ENCODE measurements at regions not wholly inside any gene's neighbourhood (a gene's known extent, or its start where the extent isn't known, plus 50 kb on each side); places are given as distances from the start of the nearest gene placed in this dataset.
A peak's percentile ranks its signal among the peaks of the same experiment; 100 is the strongest.

DNA sequence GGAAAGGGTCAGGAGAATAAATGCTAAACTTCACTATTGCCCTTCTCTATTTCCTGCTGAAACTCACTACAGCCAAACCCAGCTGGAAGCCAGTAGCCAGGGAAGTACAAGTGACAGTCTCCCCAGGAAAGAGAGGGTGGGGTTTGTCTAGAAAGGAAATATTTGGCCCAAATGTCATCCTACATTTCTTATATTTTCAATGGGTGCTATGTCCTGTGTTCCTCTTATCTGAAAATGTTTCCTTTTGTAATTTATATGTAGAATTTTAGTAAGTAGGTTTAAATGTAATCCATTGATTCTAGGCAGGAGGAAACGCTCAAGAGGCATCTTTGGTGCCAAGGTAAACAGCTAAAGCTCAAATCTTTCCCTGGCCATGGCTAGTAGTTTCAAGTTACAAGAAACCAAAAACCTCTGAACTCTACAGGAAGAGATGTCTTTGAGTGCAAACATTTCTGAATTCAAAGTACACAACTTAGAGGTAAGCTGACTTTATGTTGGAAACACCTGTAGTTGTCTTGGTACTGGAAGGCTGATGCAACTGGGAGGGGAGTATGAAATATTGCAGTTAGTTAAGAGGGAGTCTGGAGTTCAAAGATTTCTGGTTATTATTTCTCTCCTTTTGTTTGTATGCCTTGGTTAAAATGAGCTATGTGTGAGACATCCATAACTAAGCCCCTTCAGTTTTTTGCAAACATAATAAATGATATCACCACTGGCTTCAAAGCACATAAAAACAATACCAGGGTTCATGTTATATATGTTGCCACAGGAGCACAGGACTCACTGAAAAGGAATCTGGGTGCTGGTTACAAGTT, 356.1 kb upstream of the ZC3H15 start:
- Histone ChIP-seq H3K9me3 (no peaks in the 10 kb centered on the region), H3K36me3 (replicated peaks in 1 of 2; ENCODE audit: insufficient read depth in 1 of 2, low read depth in 2 of 2) (no peaks in the 10 kb centered on the region), H3K4me3 (no peak overlapping the region), H3K27me3 (no peaks in the 10 kb centered on the region), H3K4me1 (peaks cover 19% of the 10 kb centered on the region), H3K27ac (no peak overlapping the region)
- DNase-seq (peak in 2 of 4 donors; percentile 8 to 10), ATAC-seq (peak; percentile 74)
- intact Hi-C loops (cut with DNase I): no loop called here
- no peak for TF ChIP-seq POLR2A (IDR thresholded peaks at IDR 0.05)
- TF ChIP-seq, protein P1, sequence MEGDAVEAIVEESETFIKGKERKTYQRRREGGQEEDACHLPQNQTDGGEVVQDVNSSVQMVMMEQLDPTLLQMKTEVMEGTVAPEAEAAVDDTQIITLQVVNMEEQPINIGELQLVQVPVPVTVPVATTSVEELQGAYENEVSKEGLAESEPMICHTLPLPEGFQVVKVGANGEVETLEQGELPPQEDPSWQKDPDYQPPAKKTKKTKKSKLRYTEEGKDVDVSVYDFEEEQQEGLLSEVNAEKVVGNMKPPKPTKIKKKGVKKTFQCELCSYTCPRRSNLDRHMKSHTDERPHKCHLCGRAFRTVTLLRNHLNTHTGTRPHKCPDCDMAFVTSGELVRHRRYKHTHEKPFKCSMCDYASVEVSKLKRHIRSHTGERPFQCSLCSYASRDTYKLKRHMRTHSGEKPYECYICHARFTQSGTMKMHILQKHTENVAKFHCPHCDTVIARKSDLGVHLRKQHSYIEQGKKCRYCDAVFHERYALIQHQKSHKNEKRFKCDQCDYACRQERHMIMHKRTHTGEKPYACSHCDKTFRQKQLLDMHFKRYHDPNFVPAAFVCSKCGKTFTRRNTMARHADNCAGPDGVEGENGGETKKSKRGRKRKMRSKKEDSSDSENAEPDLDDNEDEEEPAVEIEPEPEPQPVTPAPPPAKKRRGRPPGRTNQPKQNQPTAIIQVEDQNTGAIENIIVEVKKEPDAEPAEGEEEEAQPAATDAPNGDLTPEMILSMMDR (IDR thresholded peaks at IDR 0.05): no peak
- WGBS, 2 donors: 5 to 17% methylated on average over 1 of the region's 1 CpG

DNA sequence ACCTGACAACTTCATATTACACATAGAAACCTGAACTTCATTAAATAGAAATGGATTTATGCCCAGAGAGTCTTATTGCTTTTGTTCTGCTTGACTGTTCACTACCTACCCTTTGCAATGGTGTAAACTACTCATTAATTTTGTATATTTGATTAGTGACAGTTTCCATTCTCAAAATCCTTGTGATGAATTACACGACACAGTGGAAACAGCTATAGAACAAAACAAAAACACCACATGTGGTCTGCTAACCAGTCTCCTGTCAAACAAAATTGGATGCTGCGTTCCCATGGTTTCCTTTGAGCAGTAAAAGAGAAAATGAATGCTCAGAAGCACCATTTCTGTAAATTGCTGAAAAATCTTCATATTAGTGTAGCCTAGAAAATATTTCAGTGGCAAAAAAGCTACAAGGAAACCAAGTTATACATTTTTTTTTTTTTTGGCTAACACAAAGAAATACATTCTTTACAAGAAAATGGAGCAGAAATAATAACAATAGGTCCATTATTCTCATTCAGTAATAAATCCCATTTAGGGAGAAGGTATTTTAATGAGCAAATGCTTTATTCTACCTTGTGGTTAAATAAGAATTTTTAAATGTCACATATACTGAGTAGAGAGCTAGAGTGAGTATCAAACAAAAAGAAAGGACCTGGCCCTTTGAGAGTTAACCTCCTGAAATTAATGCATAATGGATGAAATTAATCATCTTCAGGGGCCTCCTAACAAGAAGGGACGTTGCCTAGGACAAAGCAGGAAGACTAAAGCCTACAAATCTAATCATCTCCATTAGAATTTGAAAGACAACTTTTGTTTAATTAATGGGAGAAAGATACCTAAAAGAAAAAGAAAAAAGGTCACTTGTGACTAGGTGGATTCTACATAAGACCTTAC, 355.1 kb upstream of the ZC3H15 start:
- DNase-seq (no peak), ATAC-seq (no peak)

DNA sequence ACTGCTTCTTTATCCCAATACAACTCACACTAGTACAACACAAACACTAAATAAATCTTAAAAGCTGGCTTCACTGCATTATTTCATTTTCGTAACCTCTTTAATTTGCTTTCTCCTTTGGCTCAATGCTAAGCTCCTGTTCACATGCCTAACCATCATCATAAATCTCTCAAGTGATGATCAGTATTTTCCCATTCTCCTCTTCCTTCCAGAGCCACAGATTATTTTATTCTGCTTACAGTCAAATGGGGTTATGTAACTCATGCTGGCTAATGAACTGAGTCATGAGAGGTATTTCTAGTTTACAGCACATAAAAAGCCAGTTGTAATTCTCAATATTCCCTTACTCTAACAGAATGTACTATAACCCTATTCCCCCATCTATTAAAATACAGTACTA, 350.4 kb upstream of the ZC3H15 start:
- Histone ChIP-seq H3K4me3 (no peak overlapping the region), H3K27ac (no peak overlapping the region), H3K27me3 (no peaks in the 10 kb centered on the region), H3K4me1 (peaks cover 6% of the 10 kb centered on the region), H3K9me3 (no peaks in the 10 kb centered on the region), H3K36me3 (replicated peaks in 1 of 2; ENCODE audit: insufficient read depth in 1 of 2, low read depth in 2 of 2) (no peaks in the 10 kb centered on the region)
- 82 to 88% methylated on average over 1 of the region's 1 CpG for WGBS, 2 donors
- DNase-seq (no peak), ATAC-seq (no peak)
- TF ChIP-seq, protein P1 (IDR thresholded peaks at IDR 0.05): no peak
- TF ChIP-seq POLR2A (IDR thresholded peaks at IDR 0.05): no peak
- intact Hi-C loops (cut with DNase I): no loop called here

More for the DNA sequence above, 355.1 kb upstream of the ZC3H15 start:
- no peak overlapping the region for H3K27ac ChIP-seq
- no peak overlapping the region for H3K4me3 ChIP-seq
- WGBS, 2 donors: 61 to 69% methylated on average over 3 of the region's 3 CpGs
- no peaks in the 10 kb centered on the region for H3K9me3 ChIP-seq
- TF ChIP-seq, protein P1 (IDR thresholded peaks at IDR 0.05): no peak
- no peak for TF ChIP-seq POLR2A (IDR thresholded peaks at IDR 0.05)
- no peaks in the 10 kb centered on the region for H3K27me3 ChIP-seq
- no peaks in the 10 kb centered on the region for H3K36me3 ChIP-seq (replicated peaks in 1 of 2; ENCODE audit: insufficient read depth in 1 of 2, low read depth in 2 of 2)
- intact Hi-C loops (cut with DNase I): no loop called here
- H3K4me1 ChIP-seq: peaks cover 19% of the 10 kb centered on the region

DNA sequence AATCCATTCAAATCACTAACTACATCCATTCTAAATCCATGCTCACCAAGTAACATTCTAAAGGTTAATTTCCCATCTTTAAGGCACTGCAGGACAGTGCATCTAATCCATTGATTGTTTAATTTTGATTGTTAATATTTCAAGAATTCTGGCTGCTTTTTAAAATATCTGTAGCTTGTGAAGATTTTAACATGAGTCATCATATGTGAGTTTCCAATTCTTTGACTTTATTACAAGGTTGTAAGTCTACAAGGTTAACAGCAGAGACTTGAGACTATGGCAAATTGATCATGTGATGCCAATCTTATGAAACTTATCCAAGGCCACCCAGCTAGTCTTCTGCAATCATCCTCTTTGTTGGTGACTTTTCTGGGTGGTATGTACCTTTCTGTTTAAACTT, 349.2 kb upstream of the ZC3H15 start:
- no peaks in the 10 kb centered on the region for H3K36me3 ChIP-seq (replicated peaks in 1 of 2; ENCODE audit: insufficient read depth in 1 of 2, low read depth in 2 of 2)
- H3K27ac ChIP-seq: no peak overlapping the region
- no peaks in the 10 kb centered on the region for H3K9me3 ChIP-seq
- ATAC-seq (no peak), DNase-seq (no peak)
- H3K4me3 ChIP-seq: no peak overlapping the region
- TF ChIP-seq, protein P1 (IDR thresholded peaks at IDR 0.05): no peak
- intact Hi-C loops (cut with DNase I): no loop called here
- no peaks in the 10 kb centered on the region for H3K4me1 ChIP-seq
- no peaks in the 10 kb centered on the region for H3K27me3 ChIP-seq

Measured in body of pancreas (tissue), 4 donors.